ENCODE measurements at regions not wholly inside any gene's neighbourhood (a gene's known extent, or its start where the extent isn't known, plus 50 kb on each side); places are given as distances from the start of the nearest gene placed in this dataset.

DNA sequence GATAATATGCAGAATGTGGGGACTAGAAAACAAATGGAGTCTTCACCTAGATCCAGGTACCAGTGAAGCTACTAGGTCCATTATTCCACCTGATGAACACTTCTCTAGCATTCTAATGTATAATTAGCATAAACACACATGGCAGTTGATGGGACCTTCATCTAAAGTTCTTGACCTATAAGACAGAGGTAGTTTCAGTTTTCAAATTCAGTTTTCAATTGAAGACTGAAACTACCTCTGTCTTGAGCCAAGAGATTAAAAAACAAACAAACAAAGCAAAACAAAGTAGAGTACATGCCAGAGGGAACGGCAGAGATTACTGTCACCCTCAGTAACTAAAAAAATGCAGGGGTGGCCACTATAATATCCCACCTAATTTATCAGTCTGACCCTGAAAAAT is 199.9 kb upstream of the NEIL3 start:
- DNase-seq (ENCODE audit: low read depth) = no peak

DNA sequence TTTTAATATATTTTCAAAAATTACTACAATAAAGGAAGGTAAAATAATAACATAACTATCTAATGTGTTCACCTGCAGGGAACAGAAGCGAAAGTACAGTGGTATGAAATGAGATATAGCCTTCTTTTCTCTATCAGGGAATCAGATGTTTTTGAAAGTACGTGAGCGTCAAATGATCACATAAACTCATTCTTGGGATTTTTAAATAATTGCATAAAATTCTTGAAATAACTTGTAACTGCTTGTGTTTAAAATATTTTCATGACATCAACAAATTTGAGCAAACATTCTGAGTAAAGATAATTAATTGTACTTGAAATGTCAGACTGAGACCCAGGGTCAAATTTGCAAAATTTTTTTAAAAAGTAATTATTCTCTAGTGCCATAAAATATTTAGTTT is 193.5 kb upstream of the NEIL3 start:
- no peak for DNase-seq (ENCODE audit: low read depth)

DNA sequence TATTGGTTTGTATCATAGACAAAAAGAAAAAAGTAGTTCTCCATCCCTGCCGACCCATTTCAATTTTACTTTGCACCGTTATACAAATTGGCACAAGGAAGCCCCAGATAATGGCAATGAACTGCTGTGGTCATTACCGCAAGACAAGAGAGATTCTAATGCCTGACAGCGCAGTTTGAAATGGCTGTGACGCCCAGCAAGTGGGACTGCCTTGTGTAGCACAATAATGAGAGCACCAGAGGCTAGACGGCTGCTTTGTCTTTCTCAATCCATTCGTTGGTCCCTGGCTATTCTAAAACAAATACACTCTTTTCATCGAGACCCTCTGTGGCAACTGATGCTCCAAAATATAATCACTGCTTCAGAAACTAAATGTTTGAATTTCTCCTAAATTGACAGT is 192.4 kb upstream of the NEIL3 start:
- no peak for DNase-seq (ENCODE audit: low read depth)

DNA sequence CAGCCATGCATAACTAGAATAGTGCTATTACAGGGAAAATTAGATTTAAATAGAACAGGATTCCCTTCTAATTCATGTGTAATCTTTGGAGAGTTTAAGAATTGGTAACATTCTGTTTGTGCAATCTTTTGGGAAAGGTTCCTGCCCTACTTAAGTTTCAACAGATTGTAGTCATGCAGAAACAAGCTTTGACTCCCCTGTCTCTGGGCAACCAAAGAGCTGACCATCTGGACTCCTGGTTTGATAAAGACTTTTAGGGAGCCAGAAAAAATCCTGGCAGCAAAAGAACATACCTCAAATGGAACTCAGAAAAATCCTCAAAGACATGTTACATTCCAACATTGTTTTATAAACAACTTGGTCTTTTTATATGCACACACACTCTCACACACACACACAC is 191.1 kb upstream of the NEIL3 start:
- no peak for DNase-seq (ENCODE audit: low read depth)

DNA sequence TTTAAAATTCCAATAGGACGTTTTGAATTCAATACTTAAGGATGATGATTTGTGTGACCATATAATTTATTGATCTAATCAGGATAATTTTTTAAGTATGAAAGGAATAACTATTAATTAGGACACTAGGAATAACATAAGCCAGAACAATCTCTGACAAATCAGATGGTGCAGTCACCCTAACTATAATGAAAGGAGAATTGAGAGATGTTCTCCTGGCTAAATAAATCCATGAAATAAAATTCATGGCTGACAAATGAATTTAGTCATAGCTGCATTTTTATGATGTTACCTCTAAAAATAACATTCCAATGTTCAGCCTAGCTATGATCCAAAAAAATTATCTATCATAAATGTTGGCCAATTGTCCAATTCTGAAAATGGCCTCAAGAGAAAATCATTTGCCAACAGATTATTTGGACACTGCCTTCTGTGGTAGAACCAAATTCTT is 190.6 kb upstream of the NEIL3 start:
- no peak for DNase-seq (ENCODE audit: low read depth)

DNA sequence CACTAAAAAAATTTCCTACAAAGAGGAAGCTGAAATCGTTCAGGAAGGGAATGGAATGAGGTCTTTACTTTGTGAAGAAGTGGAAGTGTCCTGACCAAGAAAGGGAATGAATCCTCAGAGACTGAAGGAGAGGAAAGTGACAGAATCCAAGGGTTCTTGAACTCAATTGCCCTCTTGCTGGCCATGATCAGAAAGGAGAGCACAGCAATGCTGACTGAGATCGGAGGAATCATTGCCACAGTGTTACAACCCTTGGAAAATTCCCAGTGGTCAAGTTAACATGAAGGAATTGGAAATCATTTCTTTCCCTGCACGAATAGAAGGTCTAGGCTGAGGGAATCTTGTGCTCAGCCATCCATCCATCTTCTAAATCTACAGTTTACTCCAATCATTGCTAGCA is 190.0 kb upstream of the NEIL3 start:
- no peak for DNase-seq (ENCODE audit: low read depth)

DNA sequence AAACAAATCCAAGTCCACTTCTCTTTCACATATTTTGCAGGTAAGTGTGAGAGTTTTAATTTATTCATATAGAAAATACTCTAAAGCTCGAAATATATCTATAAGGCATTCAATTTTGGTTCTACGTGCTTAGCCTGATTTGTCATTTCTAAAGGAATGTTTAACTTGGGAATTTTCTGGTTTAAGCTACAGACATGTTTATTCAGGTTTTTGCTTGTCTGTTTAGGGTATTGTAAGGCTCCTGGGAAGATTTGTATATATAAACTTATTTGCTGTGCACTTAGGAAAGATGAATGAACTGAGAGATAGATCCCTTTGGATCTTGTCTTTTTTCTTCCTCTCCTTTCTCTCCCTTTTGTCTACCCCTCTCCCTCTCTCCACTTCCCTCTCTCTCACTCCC is 185.9 kb upstream of the NEIL3 start:
- no peak for DNase-seq (ENCODE audit: low read depth)

DNA sequence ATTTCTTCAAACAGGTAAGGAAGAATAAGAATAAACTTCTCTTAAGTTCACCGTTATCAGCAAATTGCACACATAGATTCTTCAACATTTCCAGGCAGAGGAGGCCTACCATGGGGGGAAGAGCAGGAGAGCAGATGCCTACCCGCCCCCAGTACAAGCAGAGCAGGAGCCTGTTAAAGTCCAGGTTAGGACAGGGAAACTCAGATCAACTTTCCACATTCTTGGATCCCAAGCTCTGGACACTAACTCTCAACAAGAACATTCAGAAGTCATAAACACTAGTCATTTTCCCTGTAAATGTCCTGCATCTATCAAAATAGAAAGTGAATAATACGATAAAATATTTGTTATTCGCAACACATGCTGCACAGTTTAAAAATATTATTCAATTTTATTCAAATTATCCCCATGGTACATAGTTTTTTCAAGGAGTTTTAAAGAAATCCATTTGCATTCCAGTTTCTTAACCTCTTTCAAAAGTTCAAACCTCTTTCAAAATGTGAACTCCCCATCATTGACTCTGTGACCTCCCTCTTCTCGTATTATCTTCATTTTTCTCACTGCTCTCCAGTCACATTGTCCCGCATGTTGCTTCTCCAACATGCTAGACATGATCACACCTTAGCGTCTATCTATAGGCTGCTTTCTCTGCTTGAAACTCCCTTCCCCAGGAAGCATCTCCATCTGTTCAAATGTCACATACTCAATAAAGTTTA is 185.2 kb upstream of the NEIL3 start:
- no peak for DNase-seq (ENCODE audit: low read depth)

DNA sequence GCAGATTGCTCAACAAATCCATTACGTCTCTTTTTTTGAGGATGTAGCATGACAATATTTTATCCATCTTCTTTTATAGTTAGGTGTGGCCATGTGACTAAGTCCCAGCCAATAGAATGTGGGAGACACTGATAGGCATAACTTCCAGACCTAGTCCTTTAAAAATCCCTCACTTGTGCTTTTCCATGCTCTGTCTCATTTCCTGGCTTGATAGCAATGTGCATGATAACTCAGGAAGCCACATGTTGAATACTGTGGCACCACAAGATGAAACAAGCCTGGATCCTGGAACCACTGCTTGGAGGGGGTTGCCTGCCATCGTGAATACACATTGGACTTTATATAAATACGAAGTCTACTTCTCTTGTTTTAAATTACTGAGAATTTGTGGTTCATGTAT is 184.0 kb upstream of the NEIL3 start:
- DNase-seq (ENCODE audit: low read depth) = no peak

DNA sequence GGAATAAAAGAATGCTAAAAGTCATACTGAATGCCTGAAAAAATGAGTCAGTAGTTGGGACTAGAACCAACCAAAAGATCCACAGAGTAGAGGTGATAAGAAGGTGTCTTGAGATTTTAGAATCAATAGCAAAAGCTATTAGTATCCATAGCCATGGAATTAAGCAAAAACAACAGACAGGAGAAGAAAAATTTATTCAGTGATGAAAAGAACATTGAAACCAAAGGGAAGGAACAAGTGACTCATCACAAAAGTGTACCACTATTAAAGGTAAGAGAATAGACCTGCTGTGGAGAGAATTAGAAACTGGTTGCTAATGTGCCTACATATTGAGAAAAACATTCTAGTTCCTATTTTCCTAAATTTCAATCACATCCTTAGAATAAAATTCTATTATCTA is 182.0 kb upstream of the NEIL3 start:
- no peak for DNase-seq (ENCODE audit: low read depth)

DNA sequence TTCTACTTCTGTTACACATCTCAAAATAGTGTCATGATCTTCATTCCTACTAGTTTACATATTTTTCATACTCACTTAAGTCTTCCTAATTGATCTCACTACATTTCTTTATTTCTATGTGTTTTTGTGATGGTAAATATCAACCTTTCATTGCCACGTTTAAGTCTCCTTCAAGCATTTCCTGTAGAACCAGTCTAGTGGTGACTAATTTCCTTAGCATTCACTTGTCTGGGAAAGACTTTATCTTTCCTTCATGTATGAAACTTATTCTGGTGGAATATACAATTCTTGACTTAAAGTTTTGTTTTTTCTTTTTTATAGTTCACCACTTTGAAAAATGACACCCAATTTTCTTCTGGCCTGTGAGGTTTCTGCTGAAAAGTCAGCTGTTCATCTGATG is 181.4 kb upstream of the NEIL3 start:
- no peak for DNase-seq (ENCODE audit: low read depth)

DNA sequence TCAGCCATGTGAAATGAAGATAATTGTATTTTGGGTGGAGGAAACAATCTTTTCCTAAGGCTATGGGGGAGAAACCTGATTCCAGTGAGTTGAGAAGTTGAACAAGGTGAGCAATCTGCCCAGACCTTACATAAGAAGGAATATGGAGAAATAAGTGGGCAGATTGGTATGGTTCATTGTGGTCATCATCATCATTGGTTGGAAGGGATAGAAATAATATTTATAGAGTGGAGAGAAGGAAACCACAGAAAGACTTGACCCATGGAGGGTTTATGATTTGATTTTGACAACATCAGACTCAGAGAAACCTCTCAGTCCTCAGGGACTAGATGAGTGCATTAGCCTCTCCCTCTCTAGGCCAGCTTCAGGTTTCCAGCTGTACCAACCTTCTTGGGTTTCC is 177.9 kb upstream of the NEIL3 start:
- no peak for DNase-seq (ENCODE audit: low read depth)

DNA sequence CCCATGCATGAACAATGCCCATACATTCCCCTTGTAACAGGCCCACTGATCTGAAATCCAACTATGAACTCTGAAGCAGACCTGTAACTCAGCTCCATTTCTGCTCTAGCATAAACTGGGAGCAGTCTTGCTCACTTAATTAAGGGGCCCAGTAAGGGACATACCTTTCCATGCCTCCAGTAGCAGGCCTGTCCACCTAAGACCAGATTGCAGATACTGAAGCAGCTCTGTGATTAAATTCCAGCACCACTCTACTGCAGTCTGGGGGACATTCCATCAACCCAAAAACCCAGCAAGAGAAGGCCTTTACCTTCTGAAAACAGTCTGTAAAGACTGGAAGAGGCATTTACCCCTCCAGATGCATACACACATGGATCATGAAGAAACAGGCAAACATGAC is 162.0 kb upstream of the NEIL3 start:
- no peak for DNase-seq (ENCODE audit: low read depth)

DNA sequence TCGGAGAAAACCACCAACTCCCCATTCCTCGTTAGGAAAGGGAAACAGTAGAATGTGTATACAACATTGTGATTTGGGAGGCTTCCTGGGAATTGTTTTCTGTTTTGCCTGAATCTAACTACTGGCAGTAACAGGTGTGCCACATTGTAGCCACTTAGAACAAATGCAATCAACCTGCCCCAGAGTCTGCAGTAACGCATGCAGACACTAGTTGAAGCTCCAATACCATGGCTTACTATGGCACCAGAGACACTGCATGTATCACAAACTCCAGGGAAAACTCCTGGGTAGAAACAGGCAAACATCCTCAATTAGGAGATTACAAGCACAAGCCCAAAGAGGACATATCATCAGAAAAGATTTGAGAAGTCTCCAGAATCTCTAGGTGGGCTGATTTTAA is 154.2 kb upstream of the NEIL3 start:
- no peak for DNase-seq (ENCODE audit: low read depth)

DNA sequence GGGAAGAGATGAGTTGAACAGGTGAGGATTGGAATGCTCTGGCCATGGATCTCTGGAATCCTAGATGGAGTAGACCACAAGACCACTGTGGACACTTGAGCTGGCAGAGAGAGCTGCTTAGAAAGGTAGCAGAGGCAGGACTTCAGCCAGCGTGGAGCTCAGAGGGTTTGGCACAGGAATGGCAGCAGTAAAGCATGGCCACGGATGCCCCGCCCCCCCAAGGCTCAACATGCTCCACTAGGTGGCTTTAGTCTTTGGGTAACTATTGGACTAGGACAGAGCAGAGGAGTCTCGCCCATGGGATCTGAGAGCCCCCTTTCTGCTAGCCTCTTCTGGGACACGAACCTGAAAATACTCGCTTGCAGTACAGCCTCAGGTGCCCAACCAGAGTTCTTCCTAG is 150.1 kb upstream of the NEIL3 start:
- DNase-seq (ENCODE audit: low read depth) = no peak

DNA sequence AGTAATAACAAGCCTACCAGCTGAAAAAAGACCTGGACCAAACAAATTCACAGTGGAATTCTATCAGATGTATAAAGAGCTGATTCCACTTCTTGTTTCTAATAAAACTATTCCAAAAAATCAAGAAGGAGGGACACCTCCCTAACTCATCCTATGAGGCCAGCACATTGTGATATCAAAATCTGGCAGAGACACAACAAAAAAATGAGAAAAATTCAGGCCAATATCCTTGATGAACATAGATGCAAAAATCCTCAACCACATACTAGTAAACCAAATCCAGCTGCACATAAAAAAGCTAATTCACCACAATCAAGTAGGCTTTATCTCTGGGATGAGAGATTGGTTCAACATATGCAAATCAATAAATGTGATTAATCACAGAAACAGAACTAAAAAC is 147.9 kb upstream of the NEIL3 start:
- no peak for DNase-seq (ENCODE audit: low read depth)

DNA sequence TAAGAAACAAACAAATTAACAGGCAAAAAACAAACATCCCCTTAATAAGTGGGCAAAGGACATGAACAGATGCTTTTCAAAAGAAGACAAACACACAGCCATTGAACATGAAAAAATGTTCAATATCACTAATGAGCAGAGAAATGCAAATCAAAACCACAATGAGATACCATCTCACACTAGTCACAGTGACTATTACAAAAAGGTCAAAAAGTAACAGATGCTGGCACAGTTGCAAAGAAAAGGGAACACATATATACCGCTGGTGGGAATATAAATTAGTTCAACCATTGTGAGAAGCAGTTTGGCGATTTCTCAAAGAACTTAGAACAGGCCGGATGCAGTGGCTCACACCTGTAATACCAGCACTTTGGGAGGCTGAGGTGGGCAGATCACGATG is 146.1 kb upstream of the NEIL3 start:
- no peak for DNase-seq (ENCODE audit: low read depth)

DNA sequence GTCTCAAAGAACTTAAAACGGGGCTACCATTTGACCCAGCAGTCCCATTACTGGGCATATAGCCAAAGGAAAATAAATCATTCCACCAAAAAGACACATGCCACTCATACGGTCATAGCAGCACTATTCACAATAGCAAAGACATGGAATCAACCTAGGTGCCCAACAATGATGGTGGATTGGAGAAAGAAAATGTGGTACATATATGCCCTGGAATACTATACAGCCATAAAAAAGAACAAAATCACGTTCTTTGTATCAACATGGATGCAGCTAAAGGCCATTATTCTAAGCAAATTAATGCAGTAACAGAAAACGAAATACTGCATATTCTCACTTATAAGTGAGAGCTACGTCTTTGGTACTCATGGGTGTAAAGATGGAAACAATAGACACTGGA is 138.1 kb upstream of the NEIL3 start:
- DNase-seq (ENCODE audit: low read depth) = no peak

DNA sequence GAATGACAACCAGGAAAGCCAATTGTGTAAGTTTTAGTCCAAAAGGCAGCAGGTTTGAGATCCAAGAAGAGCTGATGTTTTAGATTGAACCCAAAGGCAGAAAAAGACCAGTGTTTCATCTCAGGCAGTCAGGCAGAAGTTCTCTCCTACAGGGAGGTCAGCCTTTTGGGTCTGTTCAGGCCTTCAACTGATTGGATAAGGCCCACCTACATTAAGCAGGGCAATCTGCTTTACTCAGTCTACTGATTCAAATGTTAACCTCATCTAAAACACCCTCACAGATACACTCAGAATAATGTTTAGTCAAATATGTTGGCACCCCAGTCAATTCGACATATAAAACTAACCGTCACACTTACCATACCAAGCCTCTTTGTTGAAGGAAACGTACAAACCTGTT is 134.2 kb upstream of the NEIL3 start:
- no peak for DNase-seq (ENCODE audit: low read depth)

DNA sequence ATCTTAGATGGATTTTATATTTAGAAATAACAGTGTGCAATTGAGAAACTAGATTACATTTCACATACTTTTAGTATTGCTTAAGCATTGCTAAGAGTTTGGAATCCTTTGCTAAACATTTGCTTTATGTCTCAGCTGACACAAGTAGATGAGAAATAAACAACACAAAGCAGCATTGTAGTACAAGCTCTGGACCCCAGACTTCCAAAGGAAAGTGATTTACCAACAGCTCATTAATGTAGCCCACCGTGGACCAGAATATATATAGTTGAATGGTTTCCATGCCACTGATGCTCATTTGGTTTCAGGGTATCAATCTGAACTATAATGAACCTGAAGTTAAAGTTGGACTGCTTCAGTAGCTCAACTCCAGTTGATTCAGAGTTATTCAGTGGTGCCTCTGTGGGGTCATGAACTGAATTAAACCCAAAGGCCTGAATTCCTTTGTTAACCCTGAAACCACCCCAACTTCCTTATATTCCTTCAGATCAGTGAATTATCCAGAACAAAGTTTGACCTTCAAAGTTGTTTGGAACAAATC is 132.1 kb upstream of the NEIL3 start:
- DNase-seq (ENCODE audit: low read depth) = no peak

DNA sequence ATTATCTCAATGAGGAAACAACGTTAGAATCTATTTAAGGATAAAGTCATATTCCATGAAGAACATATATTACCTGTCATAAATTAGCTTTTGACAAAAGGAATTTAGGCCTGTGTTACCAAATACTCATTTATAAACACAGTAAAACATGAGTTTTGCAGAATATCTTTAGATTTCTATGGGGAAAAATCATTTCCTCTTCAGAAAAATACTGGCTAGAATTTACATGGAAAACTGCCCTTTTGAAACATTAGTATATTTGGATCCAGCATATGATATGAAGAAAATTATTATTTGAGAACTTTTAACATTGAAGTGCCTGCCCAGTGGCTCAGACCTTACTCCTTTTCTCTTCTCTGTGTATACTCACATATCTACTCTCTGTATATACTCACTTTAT is 131.4 kb upstream of the NEIL3 start:
- DNase-seq (ENCODE audit: low read depth) = no peak

DNA sequence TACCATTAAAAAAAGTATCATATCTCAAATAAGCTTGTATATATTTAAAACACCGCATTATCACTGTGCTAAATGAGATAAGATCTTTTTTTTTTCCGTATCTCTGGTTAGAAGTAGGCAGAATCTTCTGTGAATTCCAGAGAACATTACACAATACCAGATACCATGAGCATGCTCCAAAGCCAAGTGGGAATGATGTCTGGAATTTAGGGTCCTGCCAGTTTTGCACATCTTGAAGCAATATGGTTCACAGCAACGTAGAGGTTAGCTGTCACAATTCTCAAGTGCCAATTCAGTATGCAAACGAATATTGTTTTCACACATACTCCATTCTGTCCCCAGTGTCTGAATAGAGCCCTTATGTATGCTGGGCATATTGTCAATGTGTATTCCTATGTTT is 127.5 kb upstream of the NEIL3 start:
- DNase-seq (ENCODE audit: low read depth) = no peak

DNA sequence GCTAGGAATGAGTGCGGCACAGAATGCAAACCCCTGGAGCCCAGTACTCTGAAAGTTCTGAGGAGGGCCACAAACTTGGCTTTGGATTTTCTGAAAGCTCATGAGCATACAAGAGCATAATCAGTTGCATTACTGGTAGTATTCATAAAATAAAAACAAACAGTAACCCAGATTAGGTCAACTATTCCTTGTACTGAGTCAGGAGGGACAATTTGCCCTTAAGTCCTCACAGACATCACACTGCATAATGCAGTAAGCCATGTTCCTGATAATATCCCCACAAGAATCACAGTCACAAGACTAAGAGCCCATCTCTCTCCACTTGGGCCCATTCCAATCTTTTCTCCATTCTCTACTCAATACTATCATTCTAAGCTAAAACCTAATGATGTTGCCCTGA is 126.9 kb upstream of the NEIL3 start:
- no peak for DNase-seq (ENCODE audit: low read depth)

DNA sequence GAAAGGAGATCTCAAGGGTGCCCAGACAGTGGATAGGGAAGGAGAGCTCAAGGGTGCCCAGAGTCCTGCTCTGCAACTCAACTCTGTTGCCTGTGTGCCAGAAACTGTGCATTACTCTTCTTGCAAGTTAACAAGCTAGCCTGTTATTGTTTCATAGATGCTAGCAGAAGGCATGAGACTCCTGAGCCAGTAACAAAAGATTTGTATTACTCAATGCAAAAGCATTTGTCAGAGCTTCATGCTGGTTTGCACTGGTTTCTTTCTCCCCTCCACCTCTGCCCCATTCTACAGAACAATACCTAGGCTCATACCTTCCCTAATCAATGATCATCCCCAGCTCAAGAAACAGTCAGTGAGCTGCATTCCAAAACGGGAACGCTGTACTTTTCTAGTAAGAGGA is 124.5 kb upstream of the NEIL3 start:
- no peak for DNase-seq (ENCODE audit: low read depth)

DNA sequence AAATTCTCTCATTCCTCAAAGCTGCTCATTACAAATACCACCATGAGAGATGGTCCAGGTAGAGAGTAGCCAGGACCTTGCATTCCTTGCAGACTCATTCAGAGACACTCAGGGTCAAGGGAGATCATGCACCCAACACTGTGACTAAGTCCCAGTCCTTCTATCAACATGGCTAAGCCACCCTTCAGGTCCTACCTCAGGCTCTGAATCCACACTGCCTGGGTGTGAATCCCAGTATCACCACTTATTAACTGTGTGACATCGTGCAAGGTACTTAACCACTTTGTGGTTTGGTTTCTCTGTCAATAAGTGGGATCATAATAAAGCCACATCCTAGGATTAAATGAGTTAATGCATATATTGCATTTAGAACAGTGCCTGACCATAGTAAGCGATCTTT is 124.1 kb upstream of the NEIL3 start:
- DNase-seq (ENCODE audit: low read depth) = no peak
